ENCODE measurements at regions not wholly inside any gene's neighbourhood (a gene's known extent, or its start where the extent isn't known, plus 50 kb on each side); places are given as distances from the start of the nearest gene placed in this dataset.

GRCh38 chr10:121324678-121325213 lies 273.5 kb downstream of the FGFR2 start:
- TF ChIP-seq CTCF (IDR thresholded peaks at IDR 0.05) (no peak), POLR2A (IDR thresholded peaks at IDR 0.05) (no peak)
